ENCODE measurements at regions not wholly inside any gene's neighbourhood (a gene's known extent, or its start where the extent isn't known, plus 50 kb on each side); places are given as distances from the start of the nearest gene placed in this dataset.
"Not testable (repeated sequence)": the region's sequence is repeated elsewhere in the genome, so short reads cannot be mapped to it uniquely, and the experiment has no call there.

GRCh38 chr4:138439143-138439581 is 197.0 kb upstream of the SLC7A11 start:
- no peaks in the 10 kb centered on the region for H3K36me3 Mint-ChIP-seq (ENCODE audit: low read depth)
- no peaks in the 10 kb centered on the region for H3K4me1 Mint-ChIP-seq (ENCODE audit: low read depth)

GRCh38 chr4:138438608-138439007 is 196.5 kb upstream of the SLC7A11 start:
- DNase-seq (no peak), ATAC-seq (no peak)
- Mint-ChIP-seq H3K27ac (no peak overlapping the region), H3K9me3 (peaks cover 9% of the 10 kb centered on the region), H3K4me1 (ENCODE audit: low read depth) (no peaks in the 10 kb centered on the region), H3K36me3 (ENCODE audit: low read depth) (no peaks in the 10 kb centered on the region), H3K27me3 (no peaks in the 10 kb centered on the region), H3K4me3 (no peak overlapping the region)
- intact Hi-C loops (cut with micrococcal nuclease) = no loop called here
- ChIA-PET CTCF (no interaction called here), POLR2A (no interaction called here)
- TF ChIP-seq, protein P1, sequence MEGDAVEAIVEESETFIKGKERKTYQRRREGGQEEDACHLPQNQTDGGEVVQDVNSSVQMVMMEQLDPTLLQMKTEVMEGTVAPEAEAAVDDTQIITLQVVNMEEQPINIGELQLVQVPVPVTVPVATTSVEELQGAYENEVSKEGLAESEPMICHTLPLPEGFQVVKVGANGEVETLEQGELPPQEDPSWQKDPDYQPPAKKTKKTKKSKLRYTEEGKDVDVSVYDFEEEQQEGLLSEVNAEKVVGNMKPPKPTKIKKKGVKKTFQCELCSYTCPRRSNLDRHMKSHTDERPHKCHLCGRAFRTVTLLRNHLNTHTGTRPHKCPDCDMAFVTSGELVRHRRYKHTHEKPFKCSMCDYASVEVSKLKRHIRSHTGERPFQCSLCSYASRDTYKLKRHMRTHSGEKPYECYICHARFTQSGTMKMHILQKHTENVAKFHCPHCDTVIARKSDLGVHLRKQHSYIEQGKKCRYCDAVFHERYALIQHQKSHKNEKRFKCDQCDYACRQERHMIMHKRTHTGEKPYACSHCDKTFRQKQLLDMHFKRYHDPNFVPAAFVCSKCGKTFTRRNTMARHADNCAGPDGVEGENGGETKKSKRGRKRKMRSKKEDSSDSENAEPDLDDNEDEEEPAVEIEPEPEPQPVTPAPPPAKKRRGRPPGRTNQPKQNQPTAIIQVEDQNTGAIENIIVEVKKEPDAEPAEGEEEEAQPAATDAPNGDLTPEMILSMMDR (IDR thresholded peaks at IDR 0.05) = no peak

More at GRCh38 chr4:138439143-138439581, 197.0 kb upstream of the SLC7A11 start:
- intact Hi-C loops (cut with micrococcal nuclease) = no loop called here
- Mint-ChIP-seq H3K4me3 (no peak overlapping the region), H3K9me3 (peaks cover 6% of the 10 kb centered on the region), H3K27me3 (no peaks in the 10 kb centered on the region), H3K27ac (no peak overlapping the region)
- no peak for ATAC-seq
- ChIA-PET CTCF (no interaction called here), POLR2A (no interaction called here)
- TF ChIP-seq, protein P1 (IDR thresholded peaks at IDR 0.05) = no peak
- DNase-seq = no peak

- ChIA-PET CTCF (no interaction called here), POLR2A (no interaction called here)
- no peak for ATAC-seq
- no peaks in the 10 kb centered on the region for H3K36me3 Mint-ChIP-seq (ENCODE audit: low read depth)
- peaks cover 6% of the 10 kb centered on the region for H3K9me3 Mint-ChIP-seq
- no peak overlapping the region for H3K27ac Mint-ChIP-seq
- no peaks in the 10 kb centered on the region for H3K4me1 Mint-ChIP-seq (ENCODE audit: low read depth)
- intact Hi-C loops (cut with micrococcal nuclease) = no loop called here
- no peak overlapping the region for H3K4me3 Mint-ChIP-seq
- TF ChIP-seq, protein P1 (IDR thresholded peaks at IDR 0.05) = no peak
- no peak for DNase-seq
- no peaks in the 10 kb centered on the region for H3K27me3 Mint-ChIP-seq
Measured at GRCh38 chr4:138437263-138437851, 195.2 kb upstream of the SLC7A11 start.

DNA sequence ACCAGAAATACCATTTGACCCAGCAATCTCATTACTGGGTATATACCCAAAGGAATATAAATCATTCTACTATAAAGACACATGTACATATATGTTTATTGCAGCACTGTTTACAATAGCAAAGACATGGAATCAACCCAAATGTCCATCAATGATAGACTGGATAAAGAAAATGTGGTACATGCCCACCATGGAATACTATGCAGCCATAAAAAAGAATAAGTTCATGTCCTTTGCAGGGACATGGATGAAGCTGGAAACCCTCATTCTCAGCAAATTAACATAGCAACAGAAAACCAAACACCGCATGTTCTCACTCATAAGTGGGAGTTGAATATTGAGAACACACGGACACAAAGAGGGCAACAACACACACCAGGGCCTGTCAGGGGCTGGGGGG is 193.6 kb upstream of the SLC7A11 start:
- DNase-seq; intact Hi-C loops (cut with micrococcal nuclease); H3K4me1 Mint-ChIP-seq (ENCODE audit: low read depth); H3K9me3 Mint-ChIP-seq; H3K27ac Mint-ChIP-seq; H3K4me3 Mint-ChIP-seq; H3K36me3 Mint-ChIP-seq (ENCODE audit: low read depth); H3K27me3 Mint-ChIP-seq; POLR2A ChIA-PET; ATAC-seq; CTCF ChIA-PET: not testable (repeated sequence)

GRCh38 chr4:138435046-138435445 is 192.9 kb upstream of the SLC7A11 start:
- CTCF ChIA-PET; intact Hi-C loops (cut with micrococcal nuclease); H3K27ac Mint-ChIP-seq: not testable (repeated sequence)

DNA sequence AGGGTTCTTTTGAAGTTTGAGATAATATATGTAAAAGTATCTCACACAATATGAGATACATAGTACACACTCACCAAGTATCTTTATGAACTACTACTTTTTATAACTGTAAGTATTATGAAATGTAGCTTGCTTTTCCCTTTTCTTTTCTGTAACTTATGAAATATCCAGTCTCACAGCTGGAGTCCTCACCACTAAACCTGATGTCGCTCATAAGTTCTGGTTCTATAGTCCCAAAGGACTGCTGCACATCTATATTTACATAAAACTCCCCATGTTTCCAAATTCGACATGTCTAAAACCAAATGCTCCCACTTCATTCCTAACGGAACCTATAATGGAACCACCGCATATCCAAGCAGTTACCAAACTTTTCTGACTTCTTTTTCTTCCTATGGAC is 186.5 kb upstream of the SLC7A11 start:
- H3K36me3 Mint-ChIP-seq (ENCODE audit: low read depth) = no peaks in the 10 kb centered on the region
- ChIA-PET CTCF (no interaction called here), POLR2A (no interaction called here)
- H3K4me1 Mint-ChIP-seq (ENCODE audit: low read depth) = no peaks in the 10 kb centered on the region
- H3K4me3 Mint-ChIP-seq = no peak overlapping the region
- ATAC-seq (no peak), DNase-seq (no peak)
- no peak overlapping the region for H3K27ac Mint-ChIP-seq
- H3K27me3 Mint-ChIP-seq = no peaks in the 10 kb centered on the region
- intact Hi-C loops (cut with micrococcal nuclease) = no loop called here
- H3K9me3 Mint-ChIP-seq = no peaks in the 10 kb centered on the region
- TF ChIP-seq, protein P1 (IDR thresholded peaks at IDR 0.05) = no peak

More at GRCh38 chr4:138435046-138435445, 192.9 kb upstream of the SLC7A11 start:
- H3K9me3 Mint-ChIP-seq; H3K36me3 Mint-ChIP-seq (ENCODE audit: low read depth); DNase-seq; H3K4me3 Mint-ChIP-seq; H3K4me1 Mint-ChIP-seq (ENCODE audit: low read depth); H3K27me3 Mint-ChIP-seq; ATAC-seq; POLR2A ChIA-PET: not testable (repeated sequence)
